HEK293 (cell line): ENCODE measurements at regions not wholly inside any gene's neighbourhood (a gene's known extent, or its start where the extent isn't known, plus 50 kb on each side); places are given as distances from the start of the nearest gene placed in this dataset.

Experiments used
- CTCF ChIA-PET: fragments of 350-600 bp; formaldehyde crosslinking; extraction: SDS; loops from one replicate; lab custom pipeline; 2021; ENCODE audit warnings: antibody characterized with exemption; lab: Yijun Ruan, JAX
- POLR2A ChIA-PET: fragments of 300-600 bp; formaldehyde crosslinking; extraction: SDS; loops from one replicate; lab custom pipeline; 2020; ENCODE audit warnings: antibody characterized with exemption, inconsistent platforms; lab: Yijun Ruan, JAX
- H3K27ac ChIP-seq: fragments of 200-500 bp; sonication (Bioruptor generic); 2 replicates; pipeline ENCODE4 v1.5.1; 2014; ENCODE audit warnings: low read depth, low read length, control low read depth, inconsistent platforms; ENCODE audit errors: extremely low read depth
- H3K36me3 ChIP-seq, 2 experiments: fragments of 200-500 bp in 1 of 2; sonication (Bioruptor generic) in 1 of 2; 1 replicate in 1 of 2; 2 replicates in 1 of 2; pipeline ENCODE4 v1.5.1; 2014 to 2017; ENCODE audit warnings: inconsistent platforms in 2 of 2, low read length in 2 of 2; ENCODE audit not compliant: control insufficient read depth in 2 of 2, insufficient read depth in 1 of 2
- H3K4me1 ChIP-seq: fragments of 200-500 bp; sonication (Bioruptor generic); 2 replicates; pipeline ENCODE4 v1.5.1; 2014; ENCODE audit warnings: mild to moderate bottlenecking, low read length, inconsistent platforms; ENCODE audit not compliant: control insufficient read depth, insufficient read depth
- H3K4me3 ChIP-seq: 2 replicates; pipeline ENCODE4 v1.5.1; 2011; ENCODE audit warnings: low read depth, mild to moderate bottlenecking, control low read depth, low read length, moderate library complexity
- H3K9me3 ChIP-seq: fragments of 200-500 bp; sonication (Bioruptor generic); 2 replicates; pipeline ENCODE4 v1.5.1; 2014; ENCODE audit warnings: low read depth, low read length, inconsistent platforms; ENCODE audit not compliant: control insufficient read depth, insufficient read depth
- EGR2 ChIP-seq: fragments of 450-650 bp; formaldehyde crosslinking; IDR thresholded peaks from 2 replicates; pipeline ENCODE4 v1.5.1; 2016; ENCODE audit warnings: low read depth, missing biosample characterization, missing genetic modification characterization
- IKZF3 ChIP-seq: fragments of 450-650 bp; IDR thresholded peaks from 2 replicates; pipeline ENCODE4 v1.5.0; 2018; ENCODE audit warnings: missing biosample characterization, mild to moderate bottlenecking, missing genetic modification characterization, moderate library complexity
- KLF1 ChIP-seq: fragments of 450-650 bp; formaldehyde crosslinking; IDR thresholded peaks from 2 replicates; pipeline ENCODE4 v1.5.1; 2016; ENCODE audit warnings: missing biosample characterization, missing genetic modification characterization
- KLF10 ChIP-seq: fragments of 450-650 bp; IDR thresholded peaks from 2 replicates; pipeline ENCODE4 v1.5.1; 2018; ENCODE audit warnings: missing biosample characterization, mild to moderate bottlenecking, missing genetic modification characterization
- KLF16 ChIP-seq: fragments of 450-650 bp; formaldehyde crosslinking; IDR thresholded peaks from 2 replicates; pipeline ENCODE4 v1.5.1; 2017; ENCODE audit warnings: missing biosample characterization, missing genetic modification characterization
- KLF8 ChIP-seq: fragments of 450-650 bp; formaldehyde crosslinking; IDR thresholded peaks from 2 replicates; pipeline ENCODE4 v1.5.1; 2016; ENCODE audit warnings: missing biosample characterization, missing genetic modification characterization
- ZNF138 ChIP-seq: fragments of 450-650 bp; formaldehyde crosslinking; IDR thresholded peaks from 2 replicates; pipeline ENCODE4 v1.5.1; 2016; ENCODE audit warnings: missing biosample characterization, missing genetic modification characterization, borderline replicate concordance
- ZNF221 ChIP-seq: fragments of 450-650 bp; formaldehyde crosslinking; IDR thresholded peaks from 2 replicates; pipeline ENCODE4 v1.5.1; 2017; ENCODE audit warnings: missing biosample characterization, missing genetic modification characterization, borderline replicate concordance
- ZNF24 ChIP-seq: fragments of 450-650 bp; formaldehyde crosslinking; IDR thresholded peaks from 2 replicates; pipeline ENCODE4 v1.5.1; 2016; ENCODE audit warnings: missing biosample characterization, missing genetic modification characterization
- ZNF274 ChIP-seq, 2 experiments: fragments of 200-500 bp in 1 of 2; fragments of 450-650 bp in 1 of 2; sonication (Bioruptor generic) in 1 of 2; formaldehyde crosslinking in 1 of 2; IDR thresholded peaks; 2 replicates each; pipeline versions ENCODE4 v1.5.1 to v1.6.1; 2014 to 2016; ENCODE audit warnings: borderline replicate concordance in 1 of 2, inconsistent platforms in 1 of 2, low read length in 1 of 2, missing biosample characterization in 1 of 2, missing genetic modification characterization in 1 of 2
- ZNF324 ChIP-seq: fragments of 450-650 bp; formaldehyde crosslinking; IDR thresholded peaks from 2 replicates; pipeline ENCODE4 v1.5.1; 2016; ENCODE audit warnings: missing biosample characterization, missing genetic modification characterization
- ZNF362 ChIP-seq: fragments of 450-650 bp; formaldehyde crosslinking; IDR thresholded peaks from 2 replicates; pipeline ENCODE4 v1.5.1; 2016; ENCODE audit warnings: missing biosample characterization, missing genetic modification characterization
- ZNF529 ChIP-seq: fragments of 450-650 bp; formaldehyde crosslinking; IDR thresholded peaks from 2 replicates; pipeline ENCODE4 v1.5.1; 2017; ENCODE audit warnings: missing genetic modification characterization, missing biosample characterization; ENCODE audit not compliant: insufficient replicate concordance
- ZNF555 ChIP-seq: fragments of 450-650 bp; formaldehyde crosslinking; conservative IDR thresholded peaks from 2 replicates; pipeline ENCODE4 v1.5.1; 2017; ENCODE audit warnings: missing biosample characterization, mild to moderate bottlenecking, missing genetic modification characterization, inconsistent platforms
- ZNF621 ChIP-seq: fragments of 450-650 bp; formaldehyde crosslinking; IDR thresholded peaks from 2 replicates; pipeline ENCODE4 v1.5.1; 2017; ENCODE audit warnings: missing biosample characterization, missing genetic modification characterization
- ZNF654 ChIP-seq: fragments of 450-650 bp; formaldehyde crosslinking; IDR thresholded peaks from 2 replicates; pipeline ENCODE4 v1.5.1; 2016; ENCODE audit warnings: low read depth, missing biosample characterization, missing genetic modification characterization
- ZNF660 ChIP-seq: fragments of 450-650 bp; IDR thresholded peaks from 2 replicates; pipeline ENCODE4 v1.5.1; 2018; ENCODE audit warnings: missing biosample characterization, mild to moderate bottlenecking, missing genetic modification characterization
- ZNF776 ChIP-seq: fragments of 450-650 bp; formaldehyde crosslinking; IDR thresholded peaks from 2 replicates; pipeline ENCODE4 v1.5.0; 2017; ENCODE audit warnings: missing biosample characterization, missing genetic modification characterization, borderline replicate concordance
- ZNF785 ChIP-seq: fragments of 450-650 bp; formaldehyde crosslinking; IDR thresholded peaks from 2 replicates; pipeline ENCODE4 v1.5.1; 2016; ENCODE audit warnings: missing biosample characterization, missing genetic modification characterization
- TF ChIP-seq, protein P1 (sequence below): fragments of 450-650 bp; formaldehyde crosslinking; IDR thresholded peaks from 2 replicates; pipeline ENCODE4 v1.5.1; 2017; ENCODE audit warnings: missing biosample characterization, missing genetic modification characterization
- TF ChIP-seq, protein P2 (sequence below): fragments of 450-650 bp; formaldehyde crosslinking; IDR thresholded peaks from 2 replicates; pipeline ENCODE4 v1.5.1; 2016; ENCODE audit warnings: missing biosample characterization, missing genetic modification characterization

- ChIA-PET CTCF (interaction anchor here (0.5 to 0.7 kb wide), 2 partner anchors 51 to 558 kb away, joined by 3 to 4 read pairs; no protein-coding TSS in a partner anchor), POLR2A (no interaction called here)
- no peak overlapping the region for H3K4me3 ChIP-seq
- H3K9me3 ChIP-seq, result no peaks in the 10 kb centered on the region
- H3K27ac ChIP-seq, result no peak overlapping the region
- H3K36me3 ChIP-seq, result no peaks in the 10 kb centered on the region
- TF ChIP-seq ZNF555 (no peak), ZNF24 (tag by site-specific recombination) (no peak), IKZF3 (tag by site-specific recombination) (no peak), ZNF362 (no peak), ZNF660 (no peak), ZNF776 (tag by site-specific recombination) (no peak), ZNF324 (no peak)
- TF ChIP-seq, protein P1, sequence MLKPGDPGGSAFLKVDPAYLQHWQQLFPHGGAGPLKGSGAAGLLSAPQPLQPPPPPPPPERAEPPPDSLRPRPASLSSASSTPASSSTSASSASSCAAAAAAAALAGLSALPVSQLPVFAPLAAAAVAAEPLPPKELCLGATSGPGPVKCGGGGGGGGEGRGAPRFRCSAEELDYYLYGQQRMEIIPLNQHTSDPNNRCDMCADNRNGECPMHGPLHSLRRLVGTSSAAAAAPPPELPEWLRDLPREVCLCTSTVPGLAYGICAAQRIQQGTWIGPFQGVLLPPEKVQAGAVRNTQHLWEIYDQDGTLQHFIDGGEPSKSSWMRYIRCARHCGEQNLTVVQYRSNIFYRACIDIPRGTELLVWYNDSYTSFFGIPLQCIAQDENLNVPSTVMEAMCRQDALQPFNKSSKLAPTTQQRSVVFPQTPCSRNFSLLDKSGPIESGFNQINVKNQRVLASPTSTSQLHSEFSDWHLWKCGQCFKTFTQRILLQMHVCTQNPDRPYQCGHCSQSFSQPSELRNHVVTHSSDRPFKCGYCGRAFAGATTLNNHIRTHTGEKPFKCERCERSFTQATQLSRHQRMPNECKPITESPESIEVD (tag by site-specific recombination), result no peak
- H3K4me1 ChIP-seq, result no peaks in the 10 kb centered on the region
Observed at GRCh38 chr2:39528701-39529100, 91.6 kb upstream of the MAP4K3 start.

- no peaks in the 10 kb centered on the region for H3K36me3 ChIP-seq
- H3K9me3 ChIP-seq, result no peaks in the 10 kb centered on the region
- no peak overlapping the region for H3K4me3 ChIP-seq
- H3K4me1 ChIP-seq, result no peaks in the 10 kb centered on the region
- H3K27ac ChIP-seq, result no peak overlapping the region
- ChIA-PET CTCF (no interaction called here), POLR2A (no interaction called here)
- TF ChIP-seq ZNF221 (tag by site-specific recombination), result no peak
- TF ChIP-seq KLF1 (tag by site-specific recombination), result no peak
- TF ChIP-seq, protein P2, sequence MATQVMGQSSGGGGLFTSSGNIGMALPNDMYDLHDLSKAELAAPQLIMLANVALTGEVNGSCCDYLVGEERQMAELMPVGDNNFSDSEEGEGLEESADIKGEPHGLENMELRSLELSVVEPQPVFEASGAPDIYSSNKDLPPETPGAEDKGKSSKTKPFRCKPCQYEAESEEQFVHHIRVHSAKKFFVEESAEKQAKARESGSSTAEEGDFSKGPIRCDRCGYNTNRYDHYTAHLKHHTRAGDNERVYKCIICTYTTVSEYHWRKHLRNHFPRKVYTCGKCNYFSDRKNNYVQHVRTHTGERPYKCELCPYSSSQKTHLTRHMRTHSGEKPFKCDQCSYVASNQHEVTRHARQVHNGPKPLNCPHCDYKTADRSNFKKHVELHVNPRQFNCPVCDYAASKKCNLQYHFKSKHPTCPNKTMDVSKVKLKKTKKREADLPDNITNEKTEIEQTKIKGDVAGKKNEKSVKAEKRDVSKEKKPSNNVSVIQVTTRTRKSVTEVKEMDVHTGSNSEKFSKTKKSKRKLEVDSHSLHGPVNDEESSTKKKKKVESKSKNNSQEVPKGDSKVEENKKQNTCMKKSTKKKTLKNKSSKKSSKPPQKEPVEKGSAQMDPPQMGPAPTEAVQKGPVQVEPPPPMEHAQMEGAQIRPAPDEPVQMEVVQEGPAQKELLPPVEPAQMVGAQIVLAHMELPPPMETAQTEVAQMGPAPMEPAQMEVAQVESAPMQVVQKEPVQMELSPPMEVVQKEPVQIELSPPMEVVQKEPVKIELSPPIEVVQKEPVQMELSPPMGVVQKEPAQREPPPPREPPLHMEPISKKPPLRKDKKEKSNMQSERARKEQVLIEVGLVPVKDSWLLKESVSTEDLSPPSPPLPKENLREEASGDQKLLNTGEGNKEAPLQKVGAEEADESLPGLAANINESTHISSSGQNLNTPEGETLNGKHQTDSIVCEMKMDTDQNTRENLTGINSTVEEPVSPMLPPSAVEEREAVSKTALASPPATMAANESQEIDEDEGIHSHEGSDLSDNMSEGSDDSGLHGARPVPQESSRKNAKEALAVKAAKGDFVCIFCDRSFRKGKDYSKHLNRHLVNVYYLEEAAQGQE (tag by site-specific recombination), result no peak
- TF ChIP-seq ZNF138, result no peak
- no peak for TF ChIP-seq KLF10 (tag by site-specific recombination)
- TF ChIP-seq KLF8 (tag by site-specific recombination), result no peak
- no peak for TF ChIP-seq ZNF654 (tag by site-specific recombination)
- no peak for TF ChIP-seq EGR2 (tag by site-specific recombination)
- TF ChIP-seq ZNF529 (tag by site-specific recombination), result no peak
- no peak for TF ChIP-seq ZNF621 (tag by site-specific recombination)
- no peak for TF ChIP-seq ZNF274 (IDR thresholded peaks at IDR 0.05; ENCODE audit: low read length)
- no peak for TF ChIP-seq ZNF274 (tag by site-specific recombination; IDR thresholded peaks at IDR 0.05; ENCODE audit: borderline replicate concordance)
- TF ChIP-seq ZNF785 (tag by site-specific recombination), result no peak
- no peak for TF ChIP-seq KLF16 (tag by site-specific recombination)
Observed at GRCh38 chr2:39529836-39530235, 92.8 kb upstream of the MAP4K3 start.
